ENCODE measurements at regions not wholly inside any gene's neighbourhood (a gene's known extent, or its start where the extent isn't known, plus 50 kb on each side); places are given as distances from the start of the nearest gene placed in this dataset.

GRCh38 chr3:24674261-24674660 lies 179.6 kb upstream of the THRB start:
- TF ChIP-seq KLF6 (CRISPR knock-in tag; IDR thresholded peaks at IDR 0.05; ENCODE audit: borderline replicate concordance) (no peak), CTCF (IDR thresholded peaks at IDR 0.05 in 2 of 3, conservative IDR thresholded peaks at IDR 0.05 in 1 of 3; ENCODE audit: insufficient read depth in 2 of 3, low read depth in 1 of 3, low read length in 3 of 3) (no peak), FOXO4 (CRISPR knock-in tag; IDR thresholded peaks at IDR 0.05) (no peak), ZNF609 (CRISPR knock-in tag; IDR thresholded peaks at IDR 0.05; ENCODE audit: borderline replicate concordance) (no peak), SMC3 (conservative IDR thresholded peaks at IDR 0.05; ENCODE audit: insufficient read depth, low read depth, low read length) (no peak)

Data from K562 (cell line).